HG02642 (cell line): ENCODE measurements at regions not wholly inside any gene's neighbourhood (a gene's known extent, or its start where the extent isn't known, plus 50 kb on each side); places are given as distances from the start of the nearest gene placed in this dataset.

Source experiments
- ATAC-seq: cut with Tn5 transposase; IDR thresholded peaks from one replicate; pipeline ENCODE4 v1.9.1; 2021; ENCODE audit warnings: mild to moderate bottlenecking; ENCODE audit not compliant: unreplicated experiment, poor library complexity

- no peak for ATAC-seq
Observed at GRCh38 chr15:69777356-69777755, 320.4 kb downstream of the TLE3 start.

- no peak for ATAC-seq
Observed at GRCh38 chr15:69780374-69780773, 317.3 kb downstream of the TLE3 start.

- no peak for ATAC-seq
Observed at GRCh38 chr15:69780981-69781380, 316.7 kb downstream of the TLE3 start.

GRCh38 chr15:69781411-69782125 is 316.1 kb downstream of the TLE3 start:
- ATAC-seq: no peak

- no peak for ATAC-seq
Observed at GRCh38 chr15:69782139-69782658, 315.5 kb downstream of the TLE3 start.

- ATAC-seq: no peak
Observed at GRCh38 chr15:69782809-69783208, 314.9 kb downstream of the TLE3 start.

GRCh38 chr15:69783211-69783610 is 314.5 kb downstream of the TLE3 start:
- ATAC-seq: no peak

GRCh38 chr15:69784798-69785566 is 312.7 kb downstream of the TLE3 start:
- no peak for ATAC-seq

- no peak for ATAC-seq
Observed at GRCh38 chr15:69786136-69786701, 311.5 kb downstream of the TLE3 start.

GRCh38 chr15:69787791-69788190 is 309.9 kb downstream of the TLE3 start:
- no peak for ATAC-seq

GRCh38 chr15:69789648-69790393 is 307.9 kb downstream of the TLE3 start:
- ATAC-seq: no peak

- no peak for ATAC-seq
Observed at GRCh38 chr15:69790632-69791031, 307.1 kb downstream of the TLE3 start.

GRCh38 chr15:69792823-69793222 is 304.9 kb downstream of the TLE3 start:
- no peak for ATAC-seq

GRCh38 chr15:69793431-69793780 is 304.3 kb downstream of the TLE3 start:
- no peak for ATAC-seq

GRCh38 chr15:69793781-69794451 is 303.8 kb downstream of the TLE3 start:
- ATAC-seq: no peak

- ATAC-seq: no peak
Observed at GRCh38 chr15:69794645-69795469, 302.9 kb downstream of the TLE3 start.

GRCh38 chr15:69795601-69796000 is 302.1 kb downstream of the TLE3 start:
- ATAC-seq: no peak

- no peak for ATAC-seq
Observed at GRCh38 chr15:69797051-69797595, 300.6 kb downstream of the TLE3 start.

GRCh38 chr15:69797615-69798014 is 300.1 kb downstream of the TLE3 start:
- ATAC-seq: no peak
